K562 (cell line): ENCODE measurements at regions not wholly inside any gene's neighbourhood (a gene's known extent, or its start where the extent isn't known, plus 50 kb on each side); places are given as distances from the start of the nearest gene placed in this dataset.

Source experiments
- FOSL1 ChIP-seq: fragments of 200-800 bp; sonication (Bioruptor generic); conservative IDR thresholded peaks from 2 replicates; pipeline ENCODE4 v1.6.1; 2016; ENCODE audit warnings: missing genetic modification characterization, missing compliant biosample characterization
- NFYB ChIP-seq: IDR thresholded peaks from 2 replicates; pipeline ENCODE4 v1.6.1; 2011; ENCODE audit warnings: mild to moderate bottlenecking, moderate library complexity; ENCODE audit not compliant: insufficient read length; ENCODE audit errors: extremely low read depth
- RBBP5 ChIP-seq: fragments of 200-600 bp; sonication (generic); IDR thresholded peaks from 2 replicates; pipeline ENCODE4 v1.6.1; 2012; ENCODE audit warnings: borderline replicate concordance, mild to moderate bottlenecking, low read length, control low read depth, inconsistent platforms; ENCODE audit not compliant: insufficient read depth, poor library complexity, severe bottlenecking
- REST ChIP-seq, 2 experiments: fragments of 450-650 bp; formaldehyde crosslinking in 1 of 2; IDR thresholded peaks; 2 replicates each; pipeline versions ENCODE4 v1.4.0 to v1.6.1; 2014 to 2020; ENCODE audit warnings: mild to moderate bottlenecking in 2 of 2, borderline replicate concordance in 1 of 2, low read depth in 1 of 2
- SAFB2 ChIP-seq: fragments of 200-400 bp; formaldehyde crosslinking; IDR thresholded peaks from 2 replicates; pipeline ENCODE4 v1.6.1; 2018; ENCODE audit warnings: borderline replicate concordance, low read length, low read depth, moderate library complexity; ENCODE audit not compliant: severe bottlenecking
- SNAPC5 ChIP-seq: fragments of 250-450 bp; sonication (Bioruptor Pico); IDR thresholded peaks from 2 replicates; pipeline ENCODE4 v1.8.0; 2021; ENCODE audit warnings: moderate library complexity, mild to moderate bottlenecking, inconsistent platforms
- TCF7 ChIP-seq: sonication (generic); IDR thresholded peaks from 2 replicates; pipeline ENCODE4 v1.6.1; 2016; ENCODE audit warnings: antibody characterized with exemption, borderline replicate concordance
- TF ChIP-seq, protein P1 (sequence below), 2 experiments: fragments of 450-650 bp in 1 of 2; sonication (generic) in 1 of 2; formaldehyde crosslinking in 1 of 2; IDR thresholded peaks in 1 of 2; conservative IDR thresholded peaks in 1 of 2; 2 replicates each; pipeline versions ENCODE4 v1.6.1 to v1.8.1; 2016 to 2023; ENCODE audit warnings: mild to moderate bottlenecking in 2 of 2, moderate library complexity in 2 of 2, inconsistent platforms in 1 of 2, missing genetic modification reagents in 1 of 2
- TF ChIP-seq, protein P2 (sequence below), 3 experiments: IDR thresholded peaks in 2 of 3; conservative IDR thresholded peaks in 1 of 3; 2 replicates each; pipeline ENCODE4 v1.5.1; 2011 to 2012; ENCODE audit warnings: low read length in 3 of 3, mild to moderate bottlenecking in 3 of 3, control low read depth in 2 of 3, improper control_type of control experiment in 1 of 3, inconsistent platforms in 1 of 3, low read depth in 1 of 3, mixed read lengths in 1 of 3, moderate library complexity in 1 of 3; ENCODE audit not compliant: insufficient read depth in 2 of 3

DNA sequence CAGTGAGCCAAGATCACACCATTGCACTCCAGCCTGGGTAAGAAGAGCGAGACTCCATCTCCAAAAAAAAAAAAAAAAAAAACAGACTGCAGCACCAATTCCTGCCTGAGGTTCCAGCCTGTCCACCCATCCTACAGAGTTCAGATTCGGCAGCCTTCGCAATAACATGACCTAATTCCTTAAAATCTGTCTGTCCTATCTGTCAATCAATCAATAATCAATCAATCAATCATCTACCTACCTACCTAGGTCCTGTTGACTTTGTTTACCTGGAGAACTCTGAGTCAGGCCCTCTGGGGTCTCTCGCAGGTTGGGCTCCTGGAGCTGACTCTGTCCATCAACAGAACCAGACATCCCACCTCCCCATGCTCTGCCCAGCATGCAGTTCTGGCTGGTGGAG is 236.7 kb downstream of the ENGASE start:
- no peak for TF ChIP-seq TCF7
- no peak for TF ChIP-seq NFYB
- no peak for TF ChIP-seq REST (IDR thresholded peaks at IDR 0.05; ENCODE audit: borderline replicate concordance)
- no peak for TF ChIP-seq REST (CRISPR knock-in tag; IDR thresholded peaks at IDR 0.05; ENCODE audit: low read depth)
- TF ChIP-seq, protein P1, sequence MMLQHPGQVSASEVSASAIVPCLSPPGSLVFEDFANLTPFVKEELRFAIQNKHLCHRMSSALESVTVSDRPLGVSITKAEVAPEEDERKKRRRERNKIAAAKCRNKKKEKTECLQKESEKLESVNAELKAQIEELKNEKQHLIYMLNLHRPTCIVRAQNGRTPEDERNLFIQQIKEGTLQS (IDR thresholded peaks at IDR 0.05): no peak
- TF ChIP-seq, protein P1 (CRISPR knock-in tag; conservative IDR thresholded peaks at IDR 0.05): no peak
- TF ChIP-seq SAFB2: no peak
- no peak for TF ChIP-seq RBBP5
- TF ChIP-seq FOSL1 (tag): no peak
- no peak for TF ChIP-seq SNAPC5
- TF ChIP-seq, protein P2, sequence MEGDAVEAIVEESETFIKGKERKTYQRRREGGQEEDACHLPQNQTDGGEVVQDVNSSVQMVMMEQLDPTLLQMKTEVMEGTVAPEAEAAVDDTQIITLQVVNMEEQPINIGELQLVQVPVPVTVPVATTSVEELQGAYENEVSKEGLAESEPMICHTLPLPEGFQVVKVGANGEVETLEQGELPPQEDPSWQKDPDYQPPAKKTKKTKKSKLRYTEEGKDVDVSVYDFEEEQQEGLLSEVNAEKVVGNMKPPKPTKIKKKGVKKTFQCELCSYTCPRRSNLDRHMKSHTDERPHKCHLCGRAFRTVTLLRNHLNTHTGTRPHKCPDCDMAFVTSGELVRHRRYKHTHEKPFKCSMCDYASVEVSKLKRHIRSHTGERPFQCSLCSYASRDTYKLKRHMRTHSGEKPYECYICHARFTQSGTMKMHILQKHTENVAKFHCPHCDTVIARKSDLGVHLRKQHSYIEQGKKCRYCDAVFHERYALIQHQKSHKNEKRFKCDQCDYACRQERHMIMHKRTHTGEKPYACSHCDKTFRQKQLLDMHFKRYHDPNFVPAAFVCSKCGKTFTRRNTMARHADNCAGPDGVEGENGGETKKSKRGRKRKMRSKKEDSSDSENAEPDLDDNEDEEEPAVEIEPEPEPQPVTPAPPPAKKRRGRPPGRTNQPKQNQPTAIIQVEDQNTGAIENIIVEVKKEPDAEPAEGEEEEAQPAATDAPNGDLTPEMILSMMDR (IDR thresholded peaks at IDR 0.05 in 2 of 3, conservative IDR thresholded peaks at IDR 0.05 in 1 of 3; ENCODE audit: insufficient read depth in 2 of 3, low read depth in 1 of 3, low read length in 3 of 3): no peak
